ENCODE measurements at regions not wholly inside any gene's neighbourhood (a gene's known extent, or its start where the extent isn't known, plus 50 kb on each side); places are given as distances from the start of the nearest gene placed in this dataset.
"Not testable (repeated sequence)": the region's sequence is repeated elsewhere in the genome, so short reads cannot be mapped to it uniquely, and the experiment has no call there.

GRCh38 chr17:30731210-30732132, 93.0 kb downstream of the CRLF3 start:
- H3K36me3 ChIP-seq (replicated peaks in 1 of 2; ENCODE audit: control insufficient read depth in 1 of 2, insufficient read depth in 2 of 2, low read length in 1 of 2); H3K9me2 ChIP-seq; H3K9me3 ChIP-seq; POLR2A ChIA-PET; H3F3A ChIP-seq (replicated peaks; ENCODE audit: insufficient read depth); H3K27me3 ChIP-seq (ENCODE audit: insufficient read depth); CTCF ChIA-PET; H3K4me1 ChIP-seq (ENCODE audit: control insufficient read depth in 1 of 2, insufficient read depth in 2 of 2, low read depth in 1 of 2, low read length in 1 of 2): not testable (repeated sequence)
- TF ChIP-seq FOXJ3 (CRISPR knock-in tag; IDR thresholded peaks at IDR 0.05): 0 out of 2 replicates have a peak, but pooled peaks have one; percentile 19
- peak; percentile 69 for TF ChIP-seq PBX3 (IDR thresholded peaks at IDR 0.05)
- TF ChIP-seq SIN3A (IDR thresholded peaks at IDR 0.05; ENCODE audit: borderline replicate concordance, low read depth, low read length): 0 out of 2 replicates have a peak, but pooled peaks have one; percentile 29
- peak; percentile 62; the same call in 1 of the 2 replicates for TF ChIP-seq YY1 (IDR thresholded peaks at IDR 0.05; ENCODE audit: low read depth)
- peak; percentile 32; the same call in 1 of the 2 replicates for TF ChIP-seq TAF1 (IDR thresholded peaks at IDR 0.05; ENCODE audit: borderline replicate concordance, low read depth, low read length)
- peak; percentile 78 for TF ChIP-seq POLR2AphosphoS5 (IDR thresholded peaks at IDR 0.05; ENCODE audit: low read depth, low read length)
- H3K4me3 ChIP-seq (ENCODE audit: low read depth in 2 of 2, low read length in 1 of 2): peak overlapping the region; percentile 69 to 73
- peaks cover 76% of the 10 kb centered on the region for H3K79me2 ChIP-seq (ENCODE audit: insufficient read depth)
- peak overlapping the region; percentile 81; the same call in 1 of the 2 replicates for H2AFZ ChIP-seq (ENCODE audit: low read depth)
- peak; percentile 67 for DNase-seq
- under 1% methylated on average over 40 of the region's 87 CpGs for WGBS (ENCODE audit: low lambda C conversion rate)
- H3K9ac ChIP-seq: peak overlapping the region; percentile 93
- H3K27ac ChIP-seq (ENCODE audit: low read depth in 2 of 2, low read length in 1 of 2): peak overlapping the region; percentile 79 to 90
- H4K20me1 ChIP-seq (ENCODE audit: insufficient read depth): peaks cover 31% of the 10 kb centered on the region
- H3K4me2 ChIP-seq: peak overlapping the region; percentile 73

- Histone ChIP-seq H3K79me2 (ENCODE audit: insufficient read depth) (peaks cover 75% of the 10 kb centered on the region), H4K20me1 (ENCODE audit: insufficient read depth) (peaks cover 28% of the 10 kb centered on the region), H2AFZ (ENCODE audit: low read depth) (peak overlapping the region; percentile 81; the same call in 1 of the 2 replicates), H3K4me3 (ENCODE audit: low read depth in 2 of 2, low read length in 1 of 2) (peak overlapping the region; percentile 28 to 58), H3K4me2 (peak overlapping the region; percentile 68; the same call in 1 of the 2 replicates), H3K27ac (ENCODE audit: low read depth in 2 of 2, low read length in 1 of 2) (peak overlapping the region; percentile 47 to 56; a peak in 3 of 4 replicates), H3K9ac (peak overlapping the region; percentile 61; the same call in 1 of the 2 replicates)
- DNase-seq; H3K9me3 ChIP-seq; POLR2A ChIA-PET; H3K4me1 ChIP-seq (ENCODE audit: control insufficient read depth in 1 of 2, insufficient read depth in 2 of 2, low read depth in 1 of 2, low read length in 1 of 2); H3K27me3 ChIP-seq (ENCODE audit: insufficient read depth); H3K36me3 ChIP-seq (replicated peaks in 1 of 2; ENCODE audit: control insufficient read depth in 1 of 2, insufficient read depth in 2 of 2, low read length in 1 of 2); H3F3A ChIP-seq (replicated peaks; ENCODE audit: insufficient read depth); CTCF ChIA-PET; H3K9me2 ChIP-seq: not testable (repeated sequence)
- WGBS (ENCODE audit: low lambda C conversion rate): 38% methylated on average over 16 of the region's 17 CpGs
Observed at GRCh38 chr17:30730837-30731209, 93.7 kb downstream of the CRLF3 start.

GRCh38 chr17:30730171-30730836, 94.2 kb downstream of the CRLF3 start:
- H2AFZ ChIP-seq (ENCODE audit: low read depth); DNase-seq; H3K4me2 ChIP-seq; H3F3A ChIP-seq (replicated peaks; ENCODE audit: insufficient read depth); H3K36me3 ChIP-seq (replicated peaks in 1 of 2; ENCODE audit: control insufficient read depth in 1 of 2, insufficient read depth in 2 of 2, low read length in 1 of 2); H3K9me3 ChIP-seq; H3K9me2 ChIP-seq; H3K27me3 ChIP-seq (ENCODE audit: insufficient read depth); H3K4me1 ChIP-seq (ENCODE audit: control insufficient read depth in 1 of 2, insufficient read depth in 2 of 2, low read depth in 1 of 2, low read length in 1 of 2); POLR2A ChIA-PET; H3K4me3 ChIP-seq (ENCODE audit: low read depth in 2 of 2, low read length in 1 of 2): not testable (repeated sequence)
- H3K9ac ChIP-seq: peak overlapping the region; percentile 61; the same call in 1 of the 2 replicates
- WGBS (ENCODE audit: low lambda C conversion rate): 100% methylated on average over 8 of the region's 8 CpGs
- H3K27ac ChIP-seq (ENCODE audit: low read depth in 2 of 2, low read length in 1 of 2): peak overlapping the region in 1 of 2 experiments; percentile 47; a peak in 2 of 4 replicates
- H3K79me2 ChIP-seq (ENCODE audit: insufficient read depth): peaks cover 75% of the 10 kb centered on the region
- peaks cover 28% of the 10 kb centered on the region for H4K20me1 ChIP-seq (ENCODE audit: insufficient read depth)
- CTCF ChIA-PET: interaction anchor here (0.6 kb wide), 1 partner anchor 391 kb away, joined by 3 read pairs; no protein-coding TSS in a partner anchor

- H3K36me3 ChIP-seq (replicated peaks in 1 of 2; ENCODE audit: control insufficient read depth in 1 of 2, insufficient read depth in 2 of 2, low read length in 1 of 2); DNase-seq; H2AFZ ChIP-seq (ENCODE audit: low read depth); H3K9me3 ChIP-seq; H3K9ac ChIP-seq; H3K9me2 ChIP-seq; H3K4me1 ChIP-seq (ENCODE audit: control insufficient read depth in 1 of 2, insufficient read depth in 2 of 2, low read depth in 1 of 2, low read length in 1 of 2); H3K4me2 ChIP-seq; H3K27ac ChIP-seq (ENCODE audit: low read depth in 2 of 2, low read length in 1 of 2); H3K4me3 ChIP-seq (ENCODE audit: low read depth in 2 of 2, low read length in 1 of 2); H3K27me3 ChIP-seq (ENCODE audit: insufficient read depth); H3F3A ChIP-seq (replicated peaks; ENCODE audit: insufficient read depth); POLR2A ChIA-PET: not testable (repeated sequence)
- H3K79me2 ChIP-seq (ENCODE audit: insufficient read depth): peaks cover 75% of the 10 kb centered on the region
- CTCF ChIA-PET: interaction anchor here (0.6 to 1.1 kb wide), 2 partner anchors 10 to 391 kb away, joined by 3 read pairs; no protein-coding TSS in a partner anchor
- WGBS (ENCODE audit: low lambda C conversion rate): 94% methylated on average over 14 of the region's 14 CpGs
- peaks cover 26% of the 10 kb centered on the region for H4K20me1 ChIP-seq (ENCODE audit: insufficient read depth)
Observed at GRCh38 chr17:30729471-30730170, 94.9 kb downstream of the CRLF3 start.
